H9 (cell line): ENCODE measurements at regions not wholly inside any gene's neighbourhood (a gene's known extent, or its start where the extent isn't known, plus 50 kb on each side); places are given as distances from the start of the nearest gene placed in this dataset.

ENCODE experiments used
- DNase-seq: peaks from one replicate; pipeline ENCODE4 v3.0.0-alpha.2; 2017
- H2AFZ ChIP-seq: one replicate; pipeline ENCODE4 v1.6.1; 2013; ENCODE audit warnings: mild to moderate bottlenecking, low read length, control low read depth, moderate library complexity
- H2AK5ac ChIP-seq: 2 replicates; pipeline ENCODE4 v1.6.1; 2013; ENCODE audit warnings: low read length, control low read depth, mixed read lengths; ENCODE audit not compliant: insufficient read length
- H2BK120ac ChIP-seq: one replicate; pipeline ENCODE4 v1.6.1; 2013; ENCODE audit warnings: low read depth, mild to moderate bottlenecking, low read length, control low read depth, inconsistent platforms; ENCODE audit not compliant: poor library complexity, severe bottlenecking
- H2BK12ac ChIP-seq: 2 replicates; pipeline ENCODE4 v1.6.1; 2013; ENCODE audit warnings: low read length, control low read depth, mixed read lengths, low read depth; ENCODE audit not compliant: insufficient read length
- H2BK15ac ChIP-seq: 2 replicates; pipeline ENCODE4 v1.6.1; 2013; ENCODE audit warnings: low read depth, low read length, control low read depth
- H2BK20ac ChIP-seq: one replicate; pipeline ENCODE4 v1.6.1; 2013; ENCODE audit warnings: low read depth, mild to moderate bottlenecking, low read length, control low read depth, inconsistent platforms; ENCODE audit not compliant: poor library complexity, severe bottlenecking
- H2BK5ac ChIP-seq: 2 replicates; pipeline ENCODE4 v1.6.1; 2013; ENCODE audit warnings: low read length, control low read depth, mixed read lengths; ENCODE audit not compliant: insufficient read length
- H3K14ac ChIP-seq: 2 replicates; pipeline ENCODE4 v1.6.1; 2013; ENCODE audit warnings: low read length, control low read depth; ENCODE audit not compliant: insufficient read depth
- H3K18ac ChIP-seq: 2 replicates; pipeline ENCODE4 v1.6.1; 2013; ENCODE audit warnings: low read depth, mild to moderate bottlenecking, mixed read lengths, low read length, control low read depth; ENCODE audit not compliant: insufficient read length
- H3K23ac ChIP-seq: 2 replicates; pipeline ENCODE4 v1.6.1; 2013; ENCODE audit warnings: low read length, control low read depth, mixed read lengths, low read depth; ENCODE audit not compliant: insufficient read length
- H3K23me2 ChIP-seq: 2 replicates; pipeline ENCODE4 v1.6.1; 2013; ENCODE audit warnings: low read depth, mild to moderate bottlenecking, mixed read lengths, low read length, control low read depth; ENCODE audit not compliant: insufficient read length, poor library complexity, severe bottlenecking
- H3K27ac ChIP-seq: 2 replicates; pipeline ENCODE4 v1.5.1; 2013; ENCODE audit warnings: low read length, control low read depth, mixed read lengths, low read depth; ENCODE audit not compliant: insufficient read length
- H3K27me3 ChIP-seq: 2 replicates; pipeline ENCODE4 v1.6.1; 2013; ENCODE audit warnings: low read length, control low read depth, inconsistent platforms; ENCODE audit not compliant: insufficient read depth
- H3K4ac ChIP-seq: 2 replicates; pipeline ENCODE4 v1.6.1; 2013; ENCODE audit warnings: low read depth, mild to moderate bottlenecking, control low read depth, inconsistent platforms, low read length, moderate library complexity
- H3K4me1 ChIP-seq: 2 replicates; pipeline ENCODE4 v1.6.1; 2013; ENCODE audit warnings: low read length, control low read depth, inconsistent platforms; ENCODE audit not compliant: insufficient read depth
- H3K4me2 ChIP-seq: 2 replicates; pipeline ENCODE4 v1.6.1; 2013; ENCODE audit warnings: low read length, control low read depth, mixed read lengths; ENCODE audit not compliant: insufficient read length, insufficient read depth
- H3K56ac ChIP-seq: 2 replicates; pipeline ENCODE4 v1.6.1; 2013; ENCODE audit warnings: low read depth, mild to moderate bottlenecking, mixed read lengths, low read length, control low read depth; ENCODE audit not compliant: insufficient read length
- H3K79me1 ChIP-seq: 2 replicates; pipeline ENCODE4 v1.6.1; 2013; ENCODE audit warnings: low read depth, mild to moderate bottlenecking, moderate library complexity, low read length, control low read depth, inconsistent platforms; ENCODE audit not compliant: insufficient read depth, poor library complexity, severe bottlenecking
- H3K79me2 ChIP-seq: 2 replicates; pipeline ENCODE4 v1.6.1; 2013; ENCODE audit warnings: low read length, control low read depth, inconsistent platforms; ENCODE audit not compliant: insufficient read depth
- H3K9ac ChIP-seq: 2 replicates; pipeline ENCODE4 v1.6.1; 2013; ENCODE audit warnings: low read length, control low read depth, mixed read lengths; ENCODE audit not compliant: insufficient read length; ENCODE audit errors: extremely low read depth
- H3K9me3 ChIP-seq: one replicate; pipeline ENCODE4 v1.6.1; 2013; ENCODE audit warnings: low read depth, low read length, inconsistent platforms; ENCODE audit not compliant: control insufficient read depth
- H3T11ph ChIP-seq: one replicate; pipeline ENCODE4 v1.6.1; 2013; ENCODE audit warnings: mild to moderate bottlenecking, low read length, control low read depth, inconsistent platforms
- H4K20me1 ChIP-seq: one replicate; pipeline ENCODE4 v1.6.1; 2013; ENCODE audit not compliant: control insufficient read depth, insufficient read length, insufficient read depth
- H4K5ac ChIP-seq: 2 replicates; pipeline ENCODE4 v1.6.1; 2013; ENCODE audit warnings: low read depth, mild to moderate bottlenecking, mixed read lengths, low read length, control low read depth; ENCODE audit not compliant: insufficient read length
- H4K8ac ChIP-seq: replicated peaks from 2 replicates; pipeline ENCODE4 v1.6.1; 2013; ENCODE audit warnings: low read length, control low read depth, mixed read lengths, low read depth; ENCODE audit not compliant: insufficient read length
- H4K91ac ChIP-seq: 2 replicates; pipeline ENCODE4 v1.6.1; 2013; ENCODE audit warnings: low read depth, mild to moderate bottlenecking, moderate library complexity, mixed read lengths, low read length, control low read depth; ENCODE audit not compliant: insufficient read length
- H3K27ac Mint-ChIP-seq, 3 experiments: 2 replicates in 2 of 3; 3 replicates in 1 of 3; pipeline ENCODE4 v1.8.0; 2020 to 2021; ENCODE audit warnings: mixed read lengths in 3 of 3, mild to moderate bottlenecking in 1 of 3, moderate library complexity in 1 of 3
- H3K27me3 Mint-ChIP-seq: 2 replicates; pipeline ENCODE4 v1.8.0; 2021; ENCODE audit warnings: low read depth, mild to moderate bottlenecking, moderate library complexity, mixed read lengths
- H3K36me3 Mint-ChIP-seq, 3 experiments: 2 replicates in 2 of 3; 3 replicates in 1 of 3; pipeline ENCODE4 v1.8.0; 2020 to 2021; ENCODE audit warnings: low read depth in 3 of 3, mixed read lengths in 3 of 3; ENCODE audit not compliant: insufficient read depth in 1 of 3
- H3K4me1 Mint-ChIP-seq, 2 experiments: 2 replicates each; pipeline ENCODE4 v1.8.0; 2020; ENCODE audit warnings: mixed read lengths in 2 of 2
- H3K4me3 Mint-ChIP-seq, 2 experiments: 2 replicates in 1 of 2; 3 replicates in 1 of 2; pipeline ENCODE4 v1.8.0; 2020 to 2021; ENCODE audit warnings: mild to moderate bottlenecking in 2 of 2, mixed read lengths in 2 of 2, moderate library complexity in 1 of 2
- H3K9me3 Mint-ChIP-seq, 2 experiments: 2 replicates in 1 of 2; 3 replicates in 1 of 2; pipeline ENCODE4 v1.8.0; 2020; ENCODE audit warnings: mild to moderate bottlenecking in 2 of 2, mixed read lengths in 2 of 2, moderate library complexity in 1 of 2
- TF ChIP-seq, protein P1 (sequence below): fragments of 200-600 bp; sonication (generic); conservative IDR thresholded peaks from 3 replicates; pipeline ENCODE4 v1.8.0; 2021; ENCODE audit warnings: antibody characterized with exemption, mild to moderate bottlenecking

- Histone ChIP-seq H3K9ac (no peak overlapping the region), H2BK12ac (no peak overlapping the region), H3K9me3 (no peaks in the 10 kb centered on the region), H3K4me2 (no peak overlapping the region), H3K27me3 (no peaks in the 10 kb centered on the region), H3K18ac (no peak overlapping the region), H3K79me2 (no peaks in the 10 kb centered on the region), H2AFZ (no peak overlapping the region), H2AK5ac (no peak overlapping the region), H3K27ac (no peak overlapping the region), H3K23ac (no peak overlapping the region), H4K8ac (no peak overlapping the region), H3K4me1 (no peaks in the 10 kb centered on the region), H4K91ac (no peak overlapping the region), H2BK120ac (no peak overlapping the region), H3T11ph (no peak overlapping the region), H4K5ac (no peak overlapping the region), H3K79me1 (no peaks in the 10 kb centered on the region), H2BK15ac (no peak overlapping the region), H3K14ac (no peak overlapping the region), H2BK20ac (no peak overlapping the region), H4K20me1 (no peaks in the 10 kb centered on the region), H3K56ac (no peak overlapping the region), H3K23me2 (no peaks in the 10 kb centered on the region), H3K4ac (no peak overlapping the region), H2BK5ac (no peak overlapping the region)
- no peaks in the 10 kb centered on the region for H3K27me3 Mint-ChIP-seq
- TF ChIP-seq, protein P1, sequence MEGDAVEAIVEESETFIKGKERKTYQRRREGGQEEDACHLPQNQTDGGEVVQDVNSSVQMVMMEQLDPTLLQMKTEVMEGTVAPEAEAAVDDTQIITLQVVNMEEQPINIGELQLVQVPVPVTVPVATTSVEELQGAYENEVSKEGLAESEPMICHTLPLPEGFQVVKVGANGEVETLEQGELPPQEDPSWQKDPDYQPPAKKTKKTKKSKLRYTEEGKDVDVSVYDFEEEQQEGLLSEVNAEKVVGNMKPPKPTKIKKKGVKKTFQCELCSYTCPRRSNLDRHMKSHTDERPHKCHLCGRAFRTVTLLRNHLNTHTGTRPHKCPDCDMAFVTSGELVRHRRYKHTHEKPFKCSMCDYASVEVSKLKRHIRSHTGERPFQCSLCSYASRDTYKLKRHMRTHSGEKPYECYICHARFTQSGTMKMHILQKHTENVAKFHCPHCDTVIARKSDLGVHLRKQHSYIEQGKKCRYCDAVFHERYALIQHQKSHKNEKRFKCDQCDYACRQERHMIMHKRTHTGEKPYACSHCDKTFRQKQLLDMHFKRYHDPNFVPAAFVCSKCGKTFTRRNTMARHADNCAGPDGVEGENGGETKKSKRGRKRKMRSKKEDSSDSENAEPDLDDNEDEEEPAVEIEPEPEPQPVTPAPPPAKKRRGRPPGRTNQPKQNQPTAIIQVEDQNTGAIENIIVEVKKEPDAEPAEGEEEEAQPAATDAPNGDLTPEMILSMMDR: no peak
- DNase-seq: no peak
- peaks cover 8 to 10% of the 10 kb centered on the region in 2 experiments; a peak in 3 of 4 replicates for H3K4me1 Mint-ChIP-seq
- H3K9me3 Mint-ChIP-seq: peaks cover 0 to 2% of the 10 kb centered on the region in 2 experiments; a peak in 1 of 5 replicates
- no peaks in the 10 kb centered on the region; a peak in 1 of 7 replicates for H3K36me3 Mint-ChIP-seq
- no peak overlapping the region for H3K27ac Mint-ChIP-seq
- no peak overlapping the region for H3K4me3 Mint-ChIP-seq
Observed at GRCh38 chr18:68323921-68324320, 391.0 kb downstream of the TMX3 start.
